Right lobe of liver (tissue), 4 donors: ENCODE measurements at regions not wholly inside any gene's neighbourhood (a gene's known extent, or its start where the extent isn't known, plus 50 kb on each side); places are given as distances from the start of the nearest gene placed in this dataset.

Experiments used
- POLR2A ChIP-seq: fragments of 450-650 bp; IDR thresholded peaks from one replicate; pipeline ENCODE4 v1.6.1; 2017; ENCODE audit warnings: antibody characterized with exemption, mild to moderate bottlenecking
- TF ChIP-seq, protein P1 (sequence below), 4 donors: fragments of 200-600 bp in 3 of 4; fragments of 450-650 bp in 1 of 4; IDR thresholded peaks; one replicate each; pipeline versions ENCODE4 v1.5.1 to v1.8.0; 2016 to 2022; ENCODE audit warnings: antibody characterized with exemption in 4 of 4, mild to moderate bottlenecking in 2 of 4
- donor health status: DM: no; HTN: no; CAD: no.
- donor health status: DM: no; HTN: no; CAD: no.
- donor health status: DM: no; HTN: yes; CAD: no.

DNA sequence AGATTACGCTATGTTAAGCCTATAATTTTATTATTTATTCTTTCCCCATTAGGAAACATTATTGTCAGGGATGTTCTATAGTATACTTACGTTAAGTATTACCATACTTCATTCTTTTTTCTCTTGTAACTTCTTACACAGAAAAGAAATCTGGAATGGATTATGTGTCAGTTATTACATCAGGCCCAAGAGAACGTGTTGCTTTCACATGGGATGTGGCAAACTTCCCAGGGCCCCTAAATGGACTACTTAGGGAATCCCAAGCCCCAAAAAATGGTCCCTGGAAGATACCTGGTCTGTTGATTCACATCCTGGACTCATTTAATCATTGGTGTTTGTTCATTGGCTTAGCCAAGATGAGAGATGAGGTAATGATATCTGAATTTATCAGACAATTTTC is 249.8 kb downstream of the NRIP1 start:
- TF ChIP-seq, protein P1, sequence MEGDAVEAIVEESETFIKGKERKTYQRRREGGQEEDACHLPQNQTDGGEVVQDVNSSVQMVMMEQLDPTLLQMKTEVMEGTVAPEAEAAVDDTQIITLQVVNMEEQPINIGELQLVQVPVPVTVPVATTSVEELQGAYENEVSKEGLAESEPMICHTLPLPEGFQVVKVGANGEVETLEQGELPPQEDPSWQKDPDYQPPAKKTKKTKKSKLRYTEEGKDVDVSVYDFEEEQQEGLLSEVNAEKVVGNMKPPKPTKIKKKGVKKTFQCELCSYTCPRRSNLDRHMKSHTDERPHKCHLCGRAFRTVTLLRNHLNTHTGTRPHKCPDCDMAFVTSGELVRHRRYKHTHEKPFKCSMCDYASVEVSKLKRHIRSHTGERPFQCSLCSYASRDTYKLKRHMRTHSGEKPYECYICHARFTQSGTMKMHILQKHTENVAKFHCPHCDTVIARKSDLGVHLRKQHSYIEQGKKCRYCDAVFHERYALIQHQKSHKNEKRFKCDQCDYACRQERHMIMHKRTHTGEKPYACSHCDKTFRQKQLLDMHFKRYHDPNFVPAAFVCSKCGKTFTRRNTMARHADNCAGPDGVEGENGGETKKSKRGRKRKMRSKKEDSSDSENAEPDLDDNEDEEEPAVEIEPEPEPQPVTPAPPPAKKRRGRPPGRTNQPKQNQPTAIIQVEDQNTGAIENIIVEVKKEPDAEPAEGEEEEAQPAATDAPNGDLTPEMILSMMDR (IDR thresholded peaks at IDR 0.05) = no peak
- TF ChIP-seq POLR2A = no peak
